Liver (tissue), 8 donors: ENCODE measurements at regions not wholly inside any gene's neighbourhood (a gene's known extent, or its start where the extent isn't known, plus 50 kb on each side); places are given as distances from the start of the nearest gene placed in this dataset.

Experiments
- DNase-seq: peaks from one replicate; pipeline ENCODE4 v3.0.0-alpha.2; 2017; ENCODE audit warnings: low spot score
- H3K27ac ChIP-seq, 2 donors: one replicate each; pipeline ENCODE4 v1.7.0; 2013; ENCODE audit warnings: inconsistent platforms in 2 of 2, low read length in 2 of 2, control low read depth in 1 of 2, low read depth in 1 of 2, mild to moderate bottlenecking in 1 of 2
- H3K27me3 ChIP-seq, 4 donors: one replicate each; pipeline versions ENCODE4 v1.6.1 to v1.7.0; 2013; ENCODE audit warnings: low read length in 3 of 4, inconsistent platforms in 1 of 4, mild to moderate bottlenecking in 1 of 4, moderate library complexity in 1 of 4; ENCODE audit not compliant: control insufficient read depth in 4 of 4, insufficient read depth in 4 of 4
- H3K36me3 ChIP-seq, 4 donors: one replicate each; pipeline versions ENCODE4 v1.6.1 to v1.7.0; 2013; ENCODE audit warnings: low read length in 3 of 4, mild to moderate bottlenecking in 3 of 4, low read depth in 1 of 4, moderate library complexity in 1 of 4; ENCODE audit not compliant: control insufficient read depth in 4 of 4, insufficient read depth in 3 of 4
- H3K4me1 ChIP-seq, 4 donors: one replicate each; pipeline versions ENCODE4 v1.6.1 to v1.7.0; 2013; ENCODE audit warnings: low read length in 3 of 4, mild to moderate bottlenecking in 3 of 4, moderate library complexity in 1 of 4; ENCODE audit not compliant: control insufficient read depth in 4 of 4, insufficient read depth in 4 of 4
- H3K4me3 ChIP-seq, 3 donors: one replicate each; pipeline versions ENCODE4 v1.6.1 to v1.7.0; 2013; ENCODE audit warnings: low read length in 3 of 3, control low read depth in 1 of 3, low read depth in 1 of 3, mild to moderate bottlenecking in 1 of 3
- H3K9ac ChIP-seq, 2 donors: one replicate each; pipeline ENCODE4 v1.7.0; 2013; ENCODE audit warnings: low read length in 2 of 2, mild to moderate bottlenecking in 2 of 2, moderate library complexity in 2 of 2, control low read depth in 1 of 2, low read depth in 1 of 2
- H3K9me3 ChIP-seq, 4 donors: one replicate each; pipeline versions ENCODE4 v1.6.1 to v1.7.0; 2013; ENCODE audit warnings: low read length in 3 of 4; ENCODE audit not compliant: control insufficient read depth in 4 of 4
- ATF3 ChIP-seq: IDR thresholded peaks from 2 replicates; pipeline ENCODE4 v1.6.1; 2016; ENCODE audit warnings: antibody characterized with exemption
- CTCF ChIP-seq: fragments of 150-350 bp; IDR thresholded peaks from 2 replicates; pipeline ENCODE4 v1.5.1; 2017; ENCODE audit warnings: improper control_type of control experiment, low read depth, low read length; ENCODE audit not compliant: missing input control
- EGR1 ChIP-seq, 2 donors: IDR thresholded peaks; 2 replicates each; pipeline ENCODE4 v1.6.1; 2016 to 2018; ENCODE audit warnings: antibody characterized with exemption in 2 of 2, low read depth in 2 of 2
- FOXA1 ChIP-seq: IDR thresholded peaks from 2 replicates; pipeline ENCODE4 v1.6.1; 2016; ENCODE audit warnings: antibody characterized with exemption
- JUND ChIP-seq, 2 donors: IDR thresholded peaks; 2 replicates each; pipeline ENCODE4 v1.6.1; 2016; ENCODE audit warnings: antibody characterized with exemption in 2 of 2
- MAX ChIP-seq: IDR thresholded peaks from 2 replicates; pipeline ENCODE4 v1.6.1; 2016; ENCODE audit warnings: antibody characterized with exemption
- RAD21 ChIP-seq, 2 donors: IDR thresholded peaks; 2 replicates each; pipeline ENCODE4 v1.6.1; 2016; ENCODE audit warnings: antibody characterized with exemption in 2 of 2, mild to moderate bottlenecking in 2 of 2
- RXRA ChIP-seq, 2 donors: IDR thresholded peaks; 2 replicates each; pipeline ENCODE4 v1.6.1; 2017 to 2018; ENCODE audit warnings: antibody characterized with exemption in 2 of 2, mild to moderate bottlenecking in 1 of 2
- SP1 ChIP-seq: IDR thresholded peaks from 2 replicates; pipeline ENCODE4 v1.6.1; 2018; ENCODE audit warnings: antibody characterized with exemption, mild to moderate bottlenecking
- YY1 ChIP-seq: IDR thresholded peaks from 2 replicates; pipeline ENCODE4 v1.6.1; 2016; ENCODE audit warnings: antibody characterized with exemption, mild to moderate bottlenecking
- WGBS: extraction: QIAGEN DNeasy Blood & Tissue Kit; methylation state at CpG from one replicate; pipeline ENCODE4 v1.1.7; 2013; 5-methylcytosine and 5-hydroxymethylcytosine counted together
- TF ChIP-seq, protein P1 (sequence below): IDR thresholded peaks from 2 replicates; pipeline ENCODE4 v1.6.1; 2016; ENCODE audit warnings: antibody characterized with exemption, mild to moderate bottlenecking
- donor health status: healthy.
- donor health status: healthy.
- donor health status: healthy.
- donor health status: healthy.
- donor health status: healthy.

GRCh38 chr9:28542928-28543327, 969.6 kb upstream of the C9orf72 start:
- no peaks in the 10 kb centered on the region for H3K4me1 ChIP-seq
- DNase-seq = no peak
- no peak overlapping the region for H3K27ac ChIP-seq
- H3K9ac ChIP-seq = no peak overlapping the region
- H3K4me3 ChIP-seq = no peak overlapping the region
- no peaks in the 10 kb centered on the region for H3K36me3 ChIP-seq
- H3K9me3 ChIP-seq = no peaks in the 10 kb centered on the region
- H3K27me3 ChIP-seq = peaks cover 0 to 3% (median 0%) of the 10 kb centered on the region in 4 donors
- 50% methylated on average over 4 of the region's 4 CpGs for WGBS
- TF ChIP-seq RAD21 (IDR thresholded peaks at IDR 0.05) (no peak), MAX (no peak), FOXA1 (no peak), RXRA (IDR thresholded peaks at IDR 0.05) (no peak), ATF3 (no peak)

DNA sequence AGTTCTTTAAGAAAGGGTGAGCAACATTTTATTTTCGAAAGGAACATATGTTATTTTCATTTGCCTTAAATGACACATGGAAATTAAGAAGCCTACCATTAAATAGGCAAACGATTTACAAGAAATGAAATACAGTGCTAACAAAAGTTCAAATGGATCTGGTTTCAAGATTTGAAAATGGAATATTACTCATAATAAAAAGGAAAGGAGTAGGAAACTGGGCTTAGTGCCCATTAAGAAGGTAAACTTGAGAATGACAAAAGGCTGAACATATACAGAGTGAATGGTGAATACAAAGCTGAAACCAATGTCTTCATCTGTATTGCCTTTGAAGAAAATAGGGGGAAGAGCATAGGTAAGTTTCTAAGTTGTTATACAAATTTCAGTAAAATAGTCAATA, 974.2 kb upstream of the C9orf72 start:
- 37% methylated on average over 2 of the region's 2 CpGs for WGBS

GRCh38 chr9:28563291-28563934, 990.1 kb upstream of the C9orf72 start:
- Histone ChIP-seq H3K9me3 (no peaks in the 10 kb centered on the region), H3K36me3 (no peaks in the 10 kb centered on the region), H3K27me3 (no peaks in the 10 kb centered on the region), H3K4me3 (no peak overlapping the region), H3K9ac (no peak overlapping the region), H3K4me1 (no peaks in the 10 kb centered on the region), H3K27ac (no peak overlapping the region)
- TF ChIP-seq RAD21 (IDR thresholded peaks at IDR 0.05) (no peak), YY1 (no peak), CTCF (no peak), ATF3 (no peak), FOXA1 (no peak)
- TF ChIP-seq, protein P1, sequence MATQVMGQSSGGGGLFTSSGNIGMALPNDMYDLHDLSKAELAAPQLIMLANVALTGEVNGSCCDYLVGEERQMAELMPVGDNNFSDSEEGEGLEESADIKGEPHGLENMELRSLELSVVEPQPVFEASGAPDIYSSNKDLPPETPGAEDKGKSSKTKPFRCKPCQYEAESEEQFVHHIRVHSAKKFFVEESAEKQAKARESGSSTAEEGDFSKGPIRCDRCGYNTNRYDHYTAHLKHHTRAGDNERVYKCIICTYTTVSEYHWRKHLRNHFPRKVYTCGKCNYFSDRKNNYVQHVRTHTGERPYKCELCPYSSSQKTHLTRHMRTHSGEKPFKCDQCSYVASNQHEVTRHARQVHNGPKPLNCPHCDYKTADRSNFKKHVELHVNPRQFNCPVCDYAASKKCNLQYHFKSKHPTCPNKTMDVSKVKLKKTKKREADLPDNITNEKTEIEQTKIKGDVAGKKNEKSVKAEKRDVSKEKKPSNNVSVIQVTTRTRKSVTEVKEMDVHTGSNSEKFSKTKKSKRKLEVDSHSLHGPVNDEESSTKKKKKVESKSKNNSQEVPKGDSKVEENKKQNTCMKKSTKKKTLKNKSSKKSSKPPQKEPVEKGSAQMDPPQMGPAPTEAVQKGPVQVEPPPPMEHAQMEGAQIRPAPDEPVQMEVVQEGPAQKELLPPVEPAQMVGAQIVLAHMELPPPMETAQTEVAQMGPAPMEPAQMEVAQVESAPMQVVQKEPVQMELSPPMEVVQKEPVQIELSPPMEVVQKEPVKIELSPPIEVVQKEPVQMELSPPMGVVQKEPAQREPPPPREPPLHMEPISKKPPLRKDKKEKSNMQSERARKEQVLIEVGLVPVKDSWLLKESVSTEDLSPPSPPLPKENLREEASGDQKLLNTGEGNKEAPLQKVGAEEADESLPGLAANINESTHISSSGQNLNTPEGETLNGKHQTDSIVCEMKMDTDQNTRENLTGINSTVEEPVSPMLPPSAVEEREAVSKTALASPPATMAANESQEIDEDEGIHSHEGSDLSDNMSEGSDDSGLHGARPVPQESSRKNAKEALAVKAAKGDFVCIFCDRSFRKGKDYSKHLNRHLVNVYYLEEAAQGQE = no peak
- WGBS = 73% methylated on average over 7 of the region's 7 CpGs
- DNase-seq = no peak

More for the DNA sequence above, 974.2 kb upstream of the C9orf72 start:
- TF ChIP-seq SP1 = no peak
- no peak for TF ChIP-seq MAX
- no peak for TF ChIP-seq EGR1 (IDR thresholded peaks at IDR 0.05; ENCODE audit: low read depth in 2 of 2)
- no peak for TF ChIP-seq CTCF
- TF ChIP-seq RXRA (IDR thresholded peaks at IDR 0.05) = no peak
- TF ChIP-seq JUND (IDR thresholded peaks at IDR 0.05) = no peak
- H3K9me3 ChIP-seq = no peaks in the 10 kb centered on the region
- no peak overlapping the region for H3K9ac ChIP-seq
- H3K27me3 ChIP-seq = no peaks in the 10 kb centered on the region
- DNase-seq = no peak
- H3K36me3 ChIP-seq = no peaks in the 10 kb centered on the region
- H3K27ac ChIP-seq = no peak overlapping the region
- H3K4me1 ChIP-seq = no peaks in the 10 kb centered on the region
- no peak overlapping the region for H3K4me3 ChIP-seq
